ENCODE measurements at regions not wholly inside any gene's neighbourhood (a gene's known extent, or its start where the extent isn't known, plus 50 kb on each side); places are given as distances from the start of the nearest gene placed in this dataset.

- no peak for DNase-seq
- Histone ChIP-seq H3K27me3 (no peaks in the 10 kb centered on the region), H3K9me3 (no peaks in the 10 kb centered on the region), H3K4me3 (no peak overlapping the region), H3K27ac (no peak overlapping the region), H3K4me1 (no peaks in the 10 kb centered on the region), H3K9ac (ENCODE audit: low read depth in 2 of 2, low read length in 2 of 2) (no peak overlapping the region), H3K36me3 (no peaks in the 10 kb centered on the region)
- no peak for TF ChIP-seq CTCF (IDR thresholded peaks at IDR 0.05)
- intact Hi-C loops (cut with DNase I) = no loop called here
These were observed 73.0 kb upstream of the ARL4C start for GRCh38 chr2:234569776-234570430.

GRCh38 chr2:234566622-234567021, 69.7 kb upstream of the ARL4C start:
- Histone ChIP-seq H3K27ac (no peak overlapping the region), H3K9ac (ENCODE audit: low read depth in 2 of 2, low read length in 2 of 2) (no peak overlapping the region), H3K9me3 (no peaks in the 10 kb centered on the region), H3K36me3 (no peaks in the 10 kb centered on the region), H3K4me3 (no peak overlapping the region), H3K27me3 (no peaks in the 10 kb centered on the region), H3K4me1 (no peaks in the 10 kb centered on the region)
- no peak for TF ChIP-seq CTCF (IDR thresholded peaks at IDR 0.05)
- DNase-seq = no peak
- intact Hi-C loops (cut with DNase I) = no loop called here

- no peaks in the 10 kb centered on the region for H3K27me3 ChIP-seq
- H3K4me1 ChIP-seq = no peaks in the 10 kb centered on the region
- no peak for TF ChIP-seq CTCF (IDR thresholded peaks at IDR 0.05)
- no peak for DNase-seq
- H3K9ac ChIP-seq (ENCODE audit: low read depth in 2 of 2, low read length in 2 of 2) = no peak overlapping the region
- no peaks in the 10 kb centered on the region for H3K36me3 ChIP-seq
- intact Hi-C loops (cut with DNase I) = no loop called here
- H3K27ac ChIP-seq = no peak overlapping the region
- no peak overlapping the region for H3K4me3 ChIP-seq
- no peaks in the 10 kb centered on the region for H3K9me3 ChIP-seq
These were observed 69.2 kb upstream of the ARL4C start for GRCh38 chr2:234565842-234566619.

- no peak overlapping the region for H3K27ac ChIP-seq
- H3K9ac ChIP-seq (ENCODE audit: low read depth in 2 of 2, low read length in 2 of 2) = no peak overlapping the region
- intact Hi-C loops (cut with DNase I) = no loop called here
- H3K4me1 ChIP-seq = no peaks in the 10 kb centered on the region
- H3K36me3 ChIP-seq = no peaks in the 10 kb centered on the region
- no peak for DNase-seq
- H3K9me3 ChIP-seq = no peaks in the 10 kb centered on the region
- no peak for TF ChIP-seq CTCF (IDR thresholded peaks at IDR 0.05)
- no peaks in the 10 kb centered on the region for H3K27me3 ChIP-seq
- H3K4me3 ChIP-seq = no peak overlapping the region
These were observed 68.3 kb upstream of the ARL4C start for GRCh38 chr2:234565201-234565600.

GRCh38 chr2:234564699-234565098, 67.8 kb upstream of the ARL4C start:
- no peak for TF ChIP-seq CTCF (IDR thresholded peaks at IDR 0.05)
- DNase-seq = no peak
- no peaks in the 10 kb centered on the region for H3K27me3 ChIP-seq
- no peaks in the 10 kb centered on the region for H3K36me3 ChIP-seq
- H3K9ac ChIP-seq (ENCODE audit: low read depth in 2 of 2, low read length in 2 of 2) = no peak overlapping the region
- intact Hi-C loops (cut with DNase I) = no loop called here
- no peaks in the 10 kb centered on the region for H3K9me3 ChIP-seq
- H3K27ac ChIP-seq = no peak overlapping the region
- H3K4me1 ChIP-seq = no peaks in the 10 kb centered on the region
- H3K4me3 ChIP-seq = no peak overlapping the region
